ENCODE measurements at regions not wholly inside any gene's neighbourhood (a gene's known extent, or its start where the extent isn't known, plus 50 kb on each side); places are given as distances from the start of the nearest gene placed in this dataset.

GRCh38 chr3:25130724-25131520 is 297.1 kb upstream of the RARB start (continued):
- TF ChIP-seq CHD7 (IDR thresholded peaks at IDR 0.05; ENCODE audit: insufficient replicate concordance, low read length) (no peak), RBBP5 (IDR thresholded peaks at IDR 0.05; ENCODE audit: borderline replicate concordance, low read depth, low read length) (no peak), BRCA1 (IDR thresholded peaks at IDR 0.05; ENCODE audit: low read depth, low read length) (no peak), YY1 (IDR thresholded peaks at IDR 0.05; ENCODE audit: low read depth, low read length) (no peak), BCL11A (IDR thresholded peaks at IDR 0.05; ENCODE audit: low read depth in 2 of 2, low read length in 2 of 2) (no peak), HDAC2 (IDR thresholded peaks at IDR 0.05; ENCODE audit: borderline replicate concordance in 1 of 2, low read depth in 2 of 2, low read length in 2 of 2) (no peak), ATF3 (IDR thresholded peaks at IDR 0.05; ENCODE audit: insufficient read depth, low read depth, low read length) (no peak), RAD21 (IDR thresholded peaks at IDR 0.05 in 1 of 2, conservative IDR thresholded peaks at IDR 0.05 in 1 of 2; ENCODE audit: low read depth in 2 of 2, low read length in 2 of 2) (no peak), KDM4A (IDR thresholded peaks at IDR 0.05; ENCODE audit: low read depth, low read length, severe bottlenecking) (no peak)

Data from H1 (cell line).